HG02678 (cell line): ENCODE measurements at regions not wholly inside any gene's neighbourhood (a gene's known extent, or its start where the extent isn't known, plus 50 kb on each side); places are given as distances from the start of the nearest gene placed in this dataset.
"Not testable (repeated sequence)": the region's sequence is repeated elsewhere in the genome, so short reads cannot be mapped to it uniquely, and the experiment has no call there.

ENCODE experiments used
- ATAC-seq: cut with Tn5 transposase; IDR thresholded peaks from one replicate; pipeline ENCODE4 v1.9.1; 2021; ENCODE audit warnings: mild to moderate bottlenecking, moderate library complexity; ENCODE audit not compliant: unreplicated experiment

GRCh38 chr2:19615402-19615801 is 257.0 kb upstream of the OSR1 start:
- not testable (repeated sequence) for ATAC-seq

- ATAC-seq = no peak
Observed at GRCh38 chr2:19614066-19614465, 255.6 kb upstream of the OSR1 start.

GRCh38 chr2:19611491-19612332 is 253.3 kb upstream of the OSR1 start:
- no peak for ATAC-seq

DNA sequence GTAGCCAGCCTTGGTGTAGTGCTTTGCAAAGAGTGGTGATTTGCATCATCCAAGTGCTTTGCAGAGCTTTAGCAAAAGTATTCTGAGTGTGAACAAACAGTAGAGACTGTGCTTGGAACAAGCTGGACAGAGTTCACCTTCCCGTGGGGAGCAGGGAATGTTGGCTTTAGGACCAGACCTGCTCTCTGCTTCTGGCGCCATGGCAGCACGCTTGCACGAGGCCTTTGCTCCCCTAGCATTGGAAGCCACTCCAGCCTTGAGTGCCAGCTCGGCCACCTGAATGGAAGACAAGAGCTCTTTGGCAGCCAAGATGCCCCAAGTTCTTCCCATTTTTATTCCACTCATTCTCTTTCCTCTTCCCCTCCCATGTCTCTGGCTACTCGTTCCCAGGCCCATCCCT is 250.8 kb upstream of the OSR1 start:
- ATAC-seq = no peak

GRCh38 chr2:19607931-19608771 is 249.7 kb upstream of the OSR1 start:
- no peak for ATAC-seq

GRCh38 chr2:19607400-19607799 is 249.0 kb upstream of the OSR1 start:
- no peak for ATAC-seq

DNA sequence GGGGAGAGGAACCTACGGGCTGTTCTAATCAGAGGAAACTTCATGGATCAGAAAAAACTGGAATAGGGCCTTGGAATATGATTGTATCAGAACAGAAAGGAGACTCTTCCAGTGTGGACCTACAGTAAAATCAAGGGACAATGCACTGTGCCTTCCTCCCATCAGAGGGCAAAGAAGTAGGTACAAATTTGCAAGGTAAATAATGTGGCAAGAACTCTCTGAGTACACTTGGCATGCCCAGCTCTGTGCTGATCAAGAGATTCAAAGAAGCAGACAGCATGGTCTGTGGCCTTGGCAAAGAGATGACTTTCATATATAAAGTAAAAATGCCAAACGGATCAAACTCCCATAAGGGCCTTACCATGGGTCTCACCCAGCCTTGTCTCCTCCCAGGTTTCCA is 242.6 kb upstream of the OSR1 start:
- no peak for ATAC-seq

DNA sequence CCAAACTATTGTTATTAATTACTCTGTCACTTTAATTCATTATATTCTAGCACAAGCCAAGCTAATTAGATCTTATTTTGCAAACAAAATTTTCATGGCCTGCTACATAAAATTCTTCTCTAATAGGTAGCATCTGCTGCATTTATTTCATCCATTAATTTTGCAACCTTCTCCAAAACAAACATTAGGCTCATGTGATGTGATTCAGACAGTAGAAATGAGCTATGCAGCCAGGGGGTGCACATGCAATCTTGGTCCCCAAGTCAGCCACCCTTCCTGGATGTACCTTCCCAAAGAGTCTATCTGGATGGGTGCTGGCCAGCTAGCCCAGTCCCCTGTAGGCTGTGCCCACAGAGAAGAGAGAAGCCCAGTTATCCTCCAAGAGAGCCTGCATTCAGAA is 242.1 kb upstream of the OSR1 start:
- ATAC-seq = no peak

DNA sequence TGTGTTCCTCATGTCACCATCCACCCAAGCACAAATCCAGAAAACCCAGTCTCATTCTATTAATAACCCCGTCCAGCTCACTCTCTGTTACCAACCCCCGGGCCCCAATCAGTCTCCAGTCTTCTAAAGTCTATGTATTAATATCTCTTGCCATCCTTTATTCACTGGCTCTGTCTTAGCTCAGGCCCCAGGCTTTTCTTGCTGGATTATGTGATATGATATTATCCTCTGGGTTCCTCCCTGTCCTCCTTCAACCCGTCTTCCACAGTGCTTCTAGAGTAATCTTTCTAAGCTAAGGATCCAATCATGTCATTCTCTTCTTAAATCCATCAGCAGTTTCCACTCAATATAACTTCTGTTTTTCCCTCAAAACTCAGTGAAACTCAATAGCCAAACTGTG is 240.5 kb upstream of the OSR1 start:
- no peak for ATAC-seq

GRCh38 chr2:19592197-19592596 is 233.8 kb upstream of the OSR1 start:
- no peak for ATAC-seq

- no peak for ATAC-seq
Observed at GRCh38 chr2:19589791-19590190, 231.4 kb upstream of the OSR1 start.

DNA sequence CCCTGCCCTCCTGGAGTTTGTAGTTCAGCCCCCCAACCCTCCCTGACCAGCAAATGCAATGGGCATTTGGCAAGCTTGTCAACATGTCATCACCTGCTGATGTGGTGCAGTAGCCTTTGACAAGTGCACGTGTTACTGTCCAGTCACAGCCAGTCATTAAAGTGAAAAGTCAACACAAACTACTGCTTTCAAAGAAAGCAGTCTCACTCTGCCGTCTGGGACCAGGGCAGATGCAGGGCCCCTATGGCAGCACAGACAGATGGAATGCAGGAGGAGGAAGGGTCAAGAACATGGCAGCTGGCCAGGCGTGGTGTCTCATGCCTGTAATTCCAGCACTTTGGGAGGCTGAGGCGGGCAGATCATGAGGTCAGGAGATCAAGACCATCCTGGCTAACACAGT is 222.4 kb upstream of the OSR1 start:
- ATAC-seq = no peak

- no peak for ATAC-seq
Observed at GRCh38 chr2:19580264-19580663, 221.8 kb upstream of the OSR1 start.

DNA sequence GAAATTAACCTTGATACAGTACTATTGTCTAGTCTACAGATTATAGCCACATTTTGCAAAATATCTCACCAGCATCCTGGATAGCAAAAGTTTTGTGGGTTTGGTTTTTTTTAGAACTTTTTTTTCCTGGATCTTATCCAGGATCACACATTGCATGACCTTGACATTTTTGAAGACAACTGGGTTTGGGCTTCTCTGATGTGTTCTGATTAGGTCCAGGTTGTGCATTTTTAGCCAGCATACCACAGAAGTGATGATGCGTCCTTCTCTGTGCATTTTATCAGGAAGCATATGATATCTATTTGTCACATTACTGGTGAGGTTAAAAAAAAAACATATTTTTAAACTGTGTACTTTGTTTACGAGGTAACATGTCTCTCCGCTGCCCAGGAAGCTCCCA is 221.0 kb upstream of the OSR1 start:
- no peak for ATAC-seq

- no peak for ATAC-seq
Observed at GRCh38 chr2:19577723-19578122, 219.3 kb upstream of the OSR1 start.

- no peak for ATAC-seq
Observed at GRCh38 chr2:19576411-19576810, 218.0 kb upstream of the OSR1 start.

DNA sequence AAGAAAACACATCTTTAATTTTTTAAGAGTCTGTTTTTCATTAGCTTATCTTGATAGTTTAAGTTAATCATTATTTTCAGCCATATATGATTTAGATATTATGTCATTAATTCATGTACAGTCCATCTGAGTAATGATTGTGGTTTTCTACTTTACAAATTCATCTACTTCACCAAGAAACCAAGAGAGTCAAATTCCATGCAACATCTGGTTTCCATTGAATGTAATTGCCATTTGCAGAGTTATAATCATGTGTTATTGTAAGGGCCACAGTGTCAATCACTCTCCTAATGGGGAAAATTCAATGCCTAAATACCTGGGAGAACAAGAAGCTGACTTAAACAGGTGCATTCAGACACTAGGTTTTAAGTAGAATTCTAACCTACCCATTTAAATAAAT is 217.2 kb upstream of the OSR1 start:
- no peak for ATAC-seq

GRCh38 chr2:19574778-19575260 is 216.4 kb upstream of the OSR1 start:
- no peak for ATAC-seq

- no peak for ATAC-seq
Observed at GRCh38 chr2:19573784-19574183, 215.4 kb upstream of the OSR1 start.

DNA sequence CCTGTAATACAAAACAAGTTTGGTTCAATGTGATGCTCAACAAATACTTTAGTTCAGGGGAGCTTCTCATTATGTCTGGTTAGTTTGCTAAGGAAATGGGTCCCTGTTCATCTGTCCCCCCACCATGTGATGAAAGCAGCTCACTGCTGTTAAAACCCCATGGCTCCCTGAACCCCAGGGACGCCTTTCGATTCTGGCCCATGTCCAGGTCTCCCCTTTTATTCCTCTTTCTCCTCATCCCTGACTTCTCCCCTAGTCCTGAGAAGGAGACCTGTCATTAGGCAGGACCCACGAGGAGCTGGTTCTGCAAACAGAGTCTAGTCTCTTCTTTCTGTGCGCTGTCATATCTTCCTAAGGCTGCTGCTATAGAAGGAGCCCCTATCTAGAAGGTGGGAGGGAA is 213.3 kb upstream of the OSR1 start:
- no peak for ATAC-seq

DNA sequence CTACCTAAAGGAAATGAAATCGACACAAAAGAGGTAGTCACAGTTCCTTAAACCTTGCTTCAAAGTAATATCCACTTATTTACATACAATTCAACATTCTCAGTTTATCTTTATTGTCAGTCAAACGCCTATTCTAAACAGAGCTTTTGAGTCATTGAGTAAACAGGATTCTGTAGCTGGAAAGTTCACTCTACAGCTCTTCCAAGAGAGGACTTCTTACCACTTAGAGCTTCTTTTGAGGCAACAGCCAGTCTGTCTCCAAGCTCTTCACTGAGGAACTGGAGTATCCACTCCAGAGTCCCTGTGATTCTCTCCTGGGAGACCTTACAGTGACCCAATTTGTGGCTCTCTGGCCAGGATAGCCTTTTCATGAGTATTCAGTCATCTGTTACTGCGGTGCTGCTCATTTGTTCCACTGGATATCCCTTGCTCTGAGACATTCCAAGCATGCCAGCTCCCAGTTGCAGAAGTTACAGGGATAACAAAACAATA is 210.9 kb upstream of the OSR1 start:
- no peak for ATAC-seq

- no peak for ATAC-seq
Observed at GRCh38 chr2:19568809-19569208, 210.4 kb upstream of the OSR1 start.
